ENCODE measurements at regions not wholly inside any gene's neighbourhood (a gene's known extent, or its start where the extent isn't known, plus 50 kb on each side); places are given as distances from the start of the nearest gene placed in this dataset.

DNA sequence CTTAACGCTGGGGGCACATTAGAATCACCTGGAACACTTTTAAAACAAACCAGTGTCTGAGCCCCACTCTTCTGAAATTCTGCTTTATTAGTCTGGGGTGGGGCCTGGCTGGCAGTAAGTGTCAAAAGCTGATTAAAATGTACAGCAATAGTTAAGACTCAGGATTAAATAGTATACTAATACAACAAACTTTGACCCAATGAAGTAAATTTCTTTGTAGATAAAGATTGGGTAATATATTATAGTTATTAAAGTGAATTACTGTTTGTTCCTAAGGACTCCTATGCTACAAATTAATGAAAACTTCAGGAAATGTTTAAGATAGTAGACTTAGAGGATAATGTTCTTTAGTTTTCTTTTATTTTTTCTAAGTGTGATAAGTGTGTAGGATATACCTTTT is 160.9 kb downstream of the FAM124B start:
- Mint-ChIP-seq H3K4me1 (no peaks in the 10 kb centered on the region), H3K27ac (no peak overlapping the region), H3K27me3 (ENCODE audit: low read depth) (no peaks in the 10 kb centered on the region), H3K4me3 (no peak overlapping the region), H3K9me3 (no peaks in the 10 kb centered on the region), H3K36me3 (ENCODE audit: insufficient read depth in 1 of 3, low read depth in 3 of 3) (no peaks in the 10 kb centered on the region; a peak in 1 of 7 replicates)
- Histone ChIP-seq H2BK20ac (ENCODE audit: low read depth, low read length, poor library complexity, severe bottlenecking) (no peak overlapping the region), H3K9ac (ENCODE audit: extremely low read depth, insufficient read length, low read length) (no peak overlapping the region), H2AK5ac (ENCODE audit: insufficient read length, low read length) (no peak overlapping the region), H4K91ac (ENCODE audit: insufficient read length, low read depth, low read length) (no peak overlapping the region), H3K79me2 (ENCODE audit: insufficient read depth, low read length) (no peaks in the 10 kb centered on the region), H2BK5ac (ENCODE audit: insufficient read length, low read length) (no peak overlapping the region), H3K14ac (ENCODE audit: insufficient read depth, low read length) (no peak overlapping the region), H3K4ac (ENCODE audit: low read depth, low read length) (no peak overlapping the region), H3K4me2 (ENCODE audit: insufficient read depth, insufficient read length, low read length) (no peak overlapping the region), H3K23ac (ENCODE audit: insufficient read length, low read depth, low read length) (no peak overlapping the region), H3K9me3 (ENCODE audit: control insufficient read depth, low read depth, low read length) (no peaks in the 10 kb centered on the region), H3K27ac (ENCODE audit: insufficient read length, low read depth, low read length) (no peak overlapping the region), H3K79me1 (ENCODE audit: insufficient read depth, low read depth, low read length, poor library complexity, severe bottlenecking) (no peaks in the 10 kb centered on the region), H2BK15ac (ENCODE audit: low read depth, low read length) (no peak overlapping the region), H3K56ac (ENCODE audit: insufficient read length, low read depth, low read length) (no peak overlapping the region), H2BK120ac (ENCODE audit: low read depth, low read length, poor library complexity, severe bottlenecking) (no peak overlapping the region), H4K20me1 (ENCODE audit: control insufficient read depth, insufficient read depth, insufficient read length) (no peaks in the 10 kb centered on the region), H3K4me1 (ENCODE audit: insufficient read depth, low read length) (no peaks in the 10 kb centered on the region), H2BK12ac (ENCODE audit: insufficient read length, low read depth, low read length) (no peak overlapping the region), H4K5ac (ENCODE audit: insufficient read length, low read depth, low read length) (no peak overlapping the region), H3K27me3 (ENCODE audit: insufficient read depth, low read length) (no peaks in the 10 kb centered on the region), H4K8ac (replicated peaks; ENCODE audit: insufficient read length, low read depth, low read length) (no peak overlapping the region), H3K23me2 (ENCODE audit: insufficient read length, low read depth, low read length, poor library complexity, severe bottlenecking) (no peaks in the 10 kb centered on the region), H3K18ac (ENCODE audit: insufficient read length, low read depth, low read length) (no peak overlapping the region), H2AFZ (ENCODE audit: low read length) (no peak overlapping the region), H3T11ph (ENCODE audit: low read length) (no peak overlapping the region)
- no peak for DNase-seq
- TF ChIP-seq, protein P1, sequence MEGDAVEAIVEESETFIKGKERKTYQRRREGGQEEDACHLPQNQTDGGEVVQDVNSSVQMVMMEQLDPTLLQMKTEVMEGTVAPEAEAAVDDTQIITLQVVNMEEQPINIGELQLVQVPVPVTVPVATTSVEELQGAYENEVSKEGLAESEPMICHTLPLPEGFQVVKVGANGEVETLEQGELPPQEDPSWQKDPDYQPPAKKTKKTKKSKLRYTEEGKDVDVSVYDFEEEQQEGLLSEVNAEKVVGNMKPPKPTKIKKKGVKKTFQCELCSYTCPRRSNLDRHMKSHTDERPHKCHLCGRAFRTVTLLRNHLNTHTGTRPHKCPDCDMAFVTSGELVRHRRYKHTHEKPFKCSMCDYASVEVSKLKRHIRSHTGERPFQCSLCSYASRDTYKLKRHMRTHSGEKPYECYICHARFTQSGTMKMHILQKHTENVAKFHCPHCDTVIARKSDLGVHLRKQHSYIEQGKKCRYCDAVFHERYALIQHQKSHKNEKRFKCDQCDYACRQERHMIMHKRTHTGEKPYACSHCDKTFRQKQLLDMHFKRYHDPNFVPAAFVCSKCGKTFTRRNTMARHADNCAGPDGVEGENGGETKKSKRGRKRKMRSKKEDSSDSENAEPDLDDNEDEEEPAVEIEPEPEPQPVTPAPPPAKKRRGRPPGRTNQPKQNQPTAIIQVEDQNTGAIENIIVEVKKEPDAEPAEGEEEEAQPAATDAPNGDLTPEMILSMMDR (conservative IDR thresholded peaks at IDR 0.05): no peak
- no CpG with 5 or more reads among the region's 1 CpG for WGBS (ENCODE audit: extremely low coverage, insufficient read length, low lambda C conversion rate)

Data from H9 (cell line).